NCI-H128 (cell line): ENCODE measurements at regions not wholly inside any gene's neighbourhood (a gene's known extent, or its start where the extent isn't known, plus 50 kb on each side); places are given as distances from the start of the nearest gene placed in this dataset.
A peak's percentile ranks its signal among the peaks of the same experiment; 100 is the strongest.
"Not testable (repeated sequence)": the region's sequence is repeated elsewhere in the genome, so short reads cannot be mapped to it uniquely, and the experiment has no call there.

Experiments
- DNase-seq: peaks from one replicate; lab custom pipeline; 2025; ENCODE audit not compliant: unreplicated experiment; lab: John Stamatoyannopoulos, UW

DNA sequence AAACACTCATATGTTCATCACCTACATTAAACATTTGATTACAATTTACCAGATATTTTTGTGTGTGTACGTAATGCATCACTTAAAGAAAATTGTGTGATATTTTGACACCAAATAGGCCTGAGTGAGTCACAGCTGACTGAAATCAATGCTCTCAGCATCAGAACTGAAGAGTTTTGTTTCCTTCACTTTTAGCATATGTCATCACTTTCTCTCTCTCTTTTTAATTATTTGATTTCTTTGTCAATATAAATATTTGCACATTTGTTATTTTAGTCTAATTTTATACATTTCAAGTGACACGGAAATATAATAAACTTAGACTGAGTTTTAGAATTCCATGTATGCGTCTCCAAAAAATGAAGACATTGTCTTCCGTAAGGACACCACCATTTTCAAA is 545.3 kb downstream of the PTPRC start:
- DNase-seq: no peak

DNA sequence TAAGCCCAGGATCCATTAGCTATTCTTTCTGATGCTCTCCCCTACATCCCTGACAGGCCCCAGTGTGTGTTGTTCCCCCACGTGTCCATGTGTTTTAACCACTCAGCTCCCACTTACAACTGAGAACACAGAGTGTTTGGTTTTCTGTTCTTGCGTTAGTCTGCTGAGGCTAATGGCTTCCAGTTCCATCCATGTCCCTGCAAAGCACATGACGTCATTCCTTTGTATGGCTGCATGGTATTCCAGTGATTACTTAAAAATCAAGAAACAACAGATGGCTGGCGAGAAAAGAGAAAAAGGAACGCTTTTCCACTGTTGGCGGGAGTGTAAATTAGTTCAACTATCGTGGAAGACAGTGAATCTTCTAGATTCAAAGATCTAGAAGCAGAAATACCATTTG is 556.0 kb downstream of the PTPRC start:
- DNase-seq: no peak

DNA sequence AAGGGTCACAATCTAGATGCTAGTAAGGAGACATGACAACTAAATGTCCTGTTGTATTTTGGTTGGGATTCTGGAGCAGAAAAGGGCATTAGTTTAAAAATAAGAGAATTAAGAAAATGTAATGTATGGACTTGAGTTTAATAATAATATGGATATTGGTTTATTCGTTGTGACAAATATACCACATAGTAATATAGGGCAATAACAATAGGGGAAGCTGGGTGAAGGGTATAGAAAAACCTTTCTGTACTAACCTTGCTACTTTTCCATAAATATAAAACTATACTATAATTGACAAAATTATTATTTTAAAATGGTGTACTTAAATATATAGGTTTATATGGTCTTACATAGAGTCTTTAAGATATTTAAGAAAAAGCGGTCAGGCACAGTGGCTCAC is 558.9 kb downstream of the PTPRC start:
- no peak for DNase-seq

DNA sequence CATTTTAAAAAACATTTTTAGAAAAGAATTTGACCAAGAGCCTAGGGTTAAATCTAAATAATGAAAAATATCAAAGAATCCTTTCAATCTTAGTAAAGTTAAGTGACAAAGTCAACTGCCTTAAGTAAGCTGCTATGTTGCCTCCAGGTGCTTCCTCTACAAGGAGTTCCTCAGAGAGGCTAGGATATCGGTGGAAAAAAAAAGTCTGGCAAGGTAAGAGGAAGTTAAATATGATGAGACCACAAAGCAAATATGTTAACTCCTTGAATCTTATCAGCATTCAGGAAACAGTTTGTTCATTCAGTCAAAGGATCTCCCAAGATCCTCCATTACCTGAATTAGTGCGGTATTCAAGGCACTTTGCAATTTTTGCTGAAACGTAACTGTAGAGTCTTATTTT is 563.5 kb downstream of the PTPRC start:
- DNase-seq: no peak

DNA sequence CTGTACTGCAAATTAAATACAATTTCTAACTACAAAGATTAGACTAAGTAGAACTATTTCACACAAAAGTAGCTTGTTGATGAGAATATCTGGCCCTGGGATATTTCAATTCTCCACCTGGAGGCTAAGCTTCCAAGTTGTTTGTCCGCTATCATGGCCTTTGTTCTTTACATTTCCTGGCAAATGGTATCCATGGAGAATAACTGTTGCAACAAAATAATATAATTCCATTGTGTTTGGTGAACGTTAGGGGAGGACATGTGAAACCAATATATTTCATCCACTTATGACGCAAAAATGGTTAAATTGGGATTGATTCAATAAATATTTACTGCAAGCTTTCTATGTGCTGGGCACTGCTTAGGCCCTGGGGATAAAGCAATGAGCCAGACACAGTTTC is 565.4 kb downstream of the PTPRC start:
- DNase-seq: no peak

DNA sequence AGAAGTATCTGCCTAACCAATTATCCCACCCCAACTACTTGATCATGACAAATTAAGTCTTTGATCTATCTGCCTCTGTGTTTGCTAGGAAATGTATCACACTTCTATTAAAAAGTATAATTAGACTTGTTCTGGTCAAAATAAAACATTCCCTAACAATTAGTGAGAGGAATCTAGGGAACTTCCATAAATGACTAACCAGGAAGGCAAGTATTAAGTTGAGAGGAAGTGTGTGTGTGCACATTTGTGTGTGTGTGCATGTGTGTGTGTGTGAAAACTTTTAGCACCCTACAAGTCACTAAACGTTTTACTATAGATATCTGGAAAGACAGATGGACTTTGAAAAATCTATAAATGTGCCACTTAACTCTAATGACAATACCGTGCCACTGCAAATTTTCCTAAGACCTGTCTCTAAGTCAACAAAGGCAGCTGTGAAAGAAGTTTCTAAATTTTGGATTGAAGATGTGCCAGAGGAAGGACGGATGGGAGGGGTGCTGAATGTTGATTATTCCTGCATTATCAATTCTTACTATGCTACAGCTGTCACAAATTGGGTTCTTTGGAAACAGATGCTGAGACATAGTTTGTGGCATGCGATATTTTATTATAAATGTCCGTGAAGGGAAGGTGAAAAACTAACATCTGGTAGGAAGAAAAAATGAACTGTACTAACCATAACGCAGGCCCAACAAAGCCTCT is 567.1 kb downstream of the PTPRC start:
- no peak for DNase-seq

DNA sequence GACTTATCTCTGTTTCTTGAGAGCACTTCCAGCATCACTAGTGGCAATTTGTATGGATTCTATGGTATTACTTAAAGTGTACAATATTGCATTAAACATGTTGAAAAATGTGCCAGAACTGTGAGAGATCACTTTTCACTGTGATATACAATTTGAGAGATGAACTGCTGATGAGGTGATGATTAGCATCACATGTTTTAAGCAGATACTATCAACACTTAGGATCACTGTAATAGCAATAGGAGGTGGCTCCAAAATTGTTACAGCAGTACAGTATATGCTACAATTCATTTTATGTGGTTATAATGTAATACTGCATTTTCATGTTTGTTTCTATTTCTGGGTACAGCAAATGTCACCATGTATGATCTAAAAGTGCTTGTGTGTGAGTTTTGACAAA is 570.0 kb downstream of the PTPRC start:
- DNase-seq: no peak

DNA sequence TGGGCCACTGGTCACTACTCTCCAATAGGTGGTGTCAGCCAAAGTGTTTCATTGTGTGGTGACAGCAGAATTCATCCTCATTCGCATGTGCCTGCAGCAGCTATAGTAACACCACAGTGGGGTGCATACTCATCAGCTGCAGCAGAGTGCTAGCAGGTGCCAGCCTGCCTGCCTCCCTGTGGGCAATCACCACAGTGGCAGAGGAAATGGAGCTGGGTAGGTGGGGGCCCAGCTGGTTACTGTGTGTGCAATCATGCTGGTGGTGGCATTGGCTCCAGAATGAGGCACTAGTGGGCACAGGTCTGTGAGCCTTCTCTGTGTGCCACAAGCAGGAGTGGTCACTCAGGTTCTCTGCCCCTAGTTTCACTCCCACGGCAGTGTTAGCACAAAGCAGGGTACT is 579.2 kb downstream of the PTPRC start:
- DNase-seq: peak; percentile 32

DNA sequence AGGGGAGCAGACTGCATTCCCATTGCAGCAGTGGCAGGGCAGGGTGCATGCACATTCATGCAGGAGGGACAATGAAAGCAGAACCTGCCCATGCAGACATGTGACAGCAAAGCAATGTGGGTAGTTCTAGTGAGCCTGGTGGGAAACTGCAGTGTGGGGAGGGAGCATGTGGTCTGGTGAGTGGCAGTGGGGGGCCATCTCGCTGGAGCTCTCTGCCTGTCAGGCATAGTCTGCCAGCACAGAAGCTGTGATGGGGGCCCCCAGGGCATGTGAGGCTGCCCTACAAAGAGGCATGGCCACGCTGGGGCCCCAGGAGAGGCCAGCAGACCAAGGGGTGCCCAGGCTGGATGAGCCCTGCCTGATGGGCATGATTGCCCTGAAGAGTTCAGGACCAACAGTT is 579.7 kb downstream of the PTPRC start:
- no peak for DNase-seq

DNA sequence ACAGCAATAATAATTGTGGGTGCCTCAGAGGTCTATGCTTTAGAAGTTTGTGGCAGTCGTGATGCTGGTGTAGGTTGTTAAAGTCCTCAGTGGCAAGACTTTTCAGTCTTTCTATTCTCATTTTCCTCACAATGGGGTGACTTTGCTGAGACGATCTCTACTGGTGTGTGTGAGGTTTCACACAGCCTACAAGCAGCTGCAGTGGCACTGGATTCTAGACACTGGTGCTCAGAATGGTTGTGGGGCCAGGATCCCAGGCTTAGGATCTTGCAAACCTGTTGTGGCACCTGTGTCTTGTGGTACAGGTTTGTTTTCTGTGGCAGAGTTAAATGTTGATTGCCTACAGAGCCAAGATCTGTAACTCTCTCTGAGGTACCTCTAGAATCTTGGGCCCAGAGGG is 581.2 kb downstream of the PTPRC start:
- DNase-seq: no peak

DNA sequence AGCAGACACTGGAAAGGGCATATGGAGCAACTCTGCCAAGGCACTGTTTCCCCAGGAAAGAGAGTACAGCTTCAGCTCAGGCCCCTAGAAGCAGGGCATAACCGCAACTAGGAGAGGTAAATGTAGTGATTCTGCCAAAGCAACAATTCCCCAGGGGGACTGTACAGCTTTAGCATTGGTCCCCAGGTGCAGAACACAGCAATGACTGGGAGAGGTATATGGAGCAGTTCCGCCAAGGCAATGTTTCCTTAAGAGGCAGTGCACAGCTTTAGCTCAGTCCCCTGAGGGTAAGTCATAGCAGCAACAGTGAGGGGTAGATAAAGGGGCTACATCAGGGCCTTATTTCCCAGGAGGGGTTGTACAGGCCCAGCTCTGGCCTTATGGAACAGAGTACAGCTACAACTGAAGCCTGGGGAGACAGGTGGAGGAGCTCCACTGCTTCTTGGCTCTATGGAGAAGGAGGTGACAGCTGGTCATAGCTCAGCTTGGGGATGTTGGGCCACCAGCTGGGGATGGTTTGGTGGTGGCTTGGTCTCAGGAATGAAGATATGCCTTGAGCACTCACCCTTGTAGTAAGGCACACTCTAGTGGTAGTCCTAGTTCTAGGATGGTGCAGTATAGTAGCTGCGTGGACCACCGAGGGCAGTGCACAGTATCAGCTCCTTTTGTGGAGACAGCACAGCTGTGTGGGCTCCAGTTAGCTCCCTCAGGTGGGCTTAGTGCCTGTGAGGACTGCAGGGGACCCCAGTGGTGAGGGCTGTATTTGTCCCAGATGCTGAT is 582.7 kb downstream of the PTPRC start:
- no peak for DNase-seq

DNA sequence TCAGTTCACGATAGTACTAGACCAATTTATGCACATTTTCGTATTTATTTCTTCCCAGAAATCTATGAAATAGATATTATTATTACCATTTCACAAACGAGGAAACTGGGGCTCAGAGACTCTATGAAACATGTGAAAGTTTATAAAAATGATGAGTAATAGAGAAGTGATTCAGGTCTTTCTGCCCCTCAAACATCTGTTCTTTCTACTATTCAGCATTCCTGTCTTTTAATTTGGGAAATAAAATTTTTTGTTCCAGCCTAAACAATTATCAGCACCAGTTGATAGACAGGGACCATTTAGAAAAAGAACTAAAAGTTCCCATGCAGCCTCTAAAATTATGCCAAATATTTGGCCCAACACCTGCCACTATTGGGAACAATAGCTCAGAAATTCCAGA is 585.1 kb downstream of the PTPRC start:
- DNase-seq: no peak

DNA sequence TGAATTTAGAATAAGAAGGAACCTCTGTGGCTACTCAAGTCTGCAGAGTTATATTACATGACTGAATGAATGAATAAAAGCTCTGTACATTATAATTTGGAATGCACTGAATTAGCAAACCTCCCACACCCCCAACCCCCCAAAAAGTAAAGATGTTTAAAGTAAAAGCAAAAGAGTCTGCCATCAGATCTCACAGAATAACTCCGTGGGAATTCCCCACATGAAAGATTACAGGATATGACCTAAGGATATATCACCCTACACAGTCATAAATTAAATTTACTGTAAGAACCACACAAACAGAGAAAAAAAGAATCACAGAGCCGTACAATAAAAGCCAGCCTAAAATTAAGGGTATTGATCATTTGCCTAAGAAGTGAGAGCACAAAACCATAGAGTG is 587.3 kb downstream of the PTPRC start:
- DNase-seq: no peak

DNA sequence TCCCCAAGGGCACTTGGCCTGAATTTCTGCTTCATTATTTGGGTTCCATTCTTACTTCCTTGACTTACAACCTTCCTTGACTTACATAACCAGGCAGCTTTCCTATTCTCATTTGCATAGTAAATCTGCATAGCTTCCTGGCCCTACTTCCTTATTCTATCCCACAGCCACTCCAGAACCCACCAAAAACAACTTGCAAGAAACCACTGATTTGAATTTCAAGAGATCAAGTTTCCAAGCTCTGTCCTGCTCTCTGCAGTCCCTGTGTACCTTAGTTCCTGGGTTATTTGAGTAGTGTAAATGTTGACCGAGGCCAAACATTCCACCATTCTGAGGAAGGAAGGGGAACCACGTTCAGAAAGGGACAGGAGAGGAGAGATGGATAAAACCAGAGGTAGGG is 603.3 kb downstream of the PTPRC start:
- no peak for DNase-seq

DNA sequence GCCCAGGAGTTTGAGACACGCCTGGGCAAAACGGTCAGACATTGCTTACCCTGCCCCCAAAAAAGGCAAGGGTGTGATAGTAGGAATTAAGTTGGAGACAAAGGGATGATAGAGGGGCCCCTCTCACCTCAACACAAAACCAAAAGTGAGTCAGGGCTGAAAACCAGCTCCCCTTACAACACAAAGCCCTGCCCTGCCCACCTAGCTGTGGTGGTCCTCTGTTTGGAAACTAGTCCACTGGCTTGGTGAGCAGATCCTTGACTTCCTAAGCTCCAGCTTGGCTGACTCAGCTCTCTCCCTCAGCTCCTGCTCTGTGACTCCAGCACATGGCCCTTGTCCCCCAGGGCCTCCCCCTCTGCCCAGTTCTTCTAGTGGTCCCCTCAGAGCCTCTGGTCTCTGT is 603.8 kb downstream of the PTPRC start:
- DNase-seq: no peak

DNA sequence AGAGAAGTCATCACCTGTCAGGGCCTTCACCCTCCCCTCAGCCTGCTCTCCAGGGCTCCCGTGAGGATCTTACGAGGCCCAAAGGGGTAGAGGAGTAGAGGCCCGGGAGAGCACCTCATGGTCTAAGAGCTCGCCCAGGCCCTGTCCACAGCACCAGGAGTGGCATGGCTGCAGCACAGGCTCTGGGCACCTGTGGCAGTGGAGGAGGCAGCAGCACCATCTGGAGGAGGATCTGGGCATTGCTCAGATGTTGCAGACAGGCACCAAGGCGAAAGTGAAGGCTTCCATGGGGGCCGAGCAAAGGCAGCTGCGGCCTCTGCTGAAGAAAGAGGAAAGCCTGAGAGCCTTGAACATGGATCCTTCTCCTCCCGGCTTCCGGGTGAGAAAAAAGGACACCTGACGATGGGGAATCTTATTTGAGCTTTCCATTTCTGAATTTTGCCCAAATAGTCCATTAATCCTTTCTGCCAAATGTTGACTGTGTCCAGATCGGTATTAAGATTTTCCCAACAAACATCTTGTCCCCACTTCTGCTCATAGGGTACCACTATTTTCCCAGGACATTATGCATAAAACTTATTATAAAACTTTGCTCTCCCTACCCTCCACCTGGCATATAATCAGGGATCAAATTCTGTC is 604.7 kb downstream of the PTPRC start:
- DNase-seq: no peak

DNA sequence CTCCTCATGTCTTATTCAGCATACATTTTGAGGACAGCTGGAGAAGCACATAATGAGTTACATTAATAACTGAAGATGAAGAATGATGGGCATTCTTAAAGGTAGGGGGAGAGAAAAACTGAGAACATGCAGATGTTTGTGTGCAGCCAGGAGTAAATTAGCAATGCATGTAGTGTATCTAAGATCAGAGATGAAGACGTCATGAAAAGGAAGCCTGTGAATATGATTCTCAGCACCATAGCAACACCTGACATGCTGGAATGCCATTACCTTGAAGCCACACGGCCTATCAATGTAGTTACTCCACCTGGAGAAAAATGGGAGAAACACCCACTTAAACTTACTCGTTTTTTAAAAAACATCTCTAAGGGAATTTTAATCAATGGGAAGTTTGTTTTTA is 607.1 kb downstream of the PTPRC start:
- DNase-seq: no peak

DNA sequence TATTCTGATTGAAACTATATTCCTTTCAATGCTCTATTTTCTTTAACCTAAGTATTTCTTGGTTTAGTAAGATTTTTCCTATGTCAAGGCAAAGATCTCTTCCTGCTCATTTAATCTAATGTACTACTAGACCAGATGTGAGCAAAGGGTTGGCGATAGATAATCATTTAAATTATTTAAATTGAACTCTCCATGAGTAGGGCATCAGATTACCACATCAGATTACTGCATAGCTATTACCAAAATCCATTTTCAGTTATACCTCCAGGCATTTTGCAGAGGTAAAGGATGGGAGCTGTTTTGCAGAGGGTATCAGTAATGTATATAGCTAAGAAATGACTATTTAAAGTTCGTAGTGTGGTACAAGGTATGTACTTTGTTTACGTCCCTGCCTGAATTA is 607.9 kb downstream of the PTPRC start:
- DNase-seq: no peak

DNA sequence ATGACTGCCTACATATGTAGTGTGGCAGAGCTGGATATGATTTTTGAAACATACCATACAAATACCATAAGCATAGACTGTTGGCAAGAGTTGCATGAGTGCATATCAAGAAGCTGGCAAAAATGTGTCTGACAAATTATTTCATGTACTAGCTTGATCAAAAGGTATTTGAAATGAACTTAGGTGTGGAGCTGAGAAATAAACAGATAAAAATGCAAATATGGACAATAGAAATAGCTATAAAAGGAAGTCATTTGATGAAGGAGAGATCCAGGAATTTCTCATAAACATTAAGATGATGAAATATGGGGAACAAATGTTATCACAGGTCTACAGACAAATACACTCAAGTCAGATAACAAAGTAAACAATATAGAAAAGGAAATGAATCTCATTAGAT is 609.1 kb downstream of the PTPRC start:
- no peak for DNase-seq

DNA sequence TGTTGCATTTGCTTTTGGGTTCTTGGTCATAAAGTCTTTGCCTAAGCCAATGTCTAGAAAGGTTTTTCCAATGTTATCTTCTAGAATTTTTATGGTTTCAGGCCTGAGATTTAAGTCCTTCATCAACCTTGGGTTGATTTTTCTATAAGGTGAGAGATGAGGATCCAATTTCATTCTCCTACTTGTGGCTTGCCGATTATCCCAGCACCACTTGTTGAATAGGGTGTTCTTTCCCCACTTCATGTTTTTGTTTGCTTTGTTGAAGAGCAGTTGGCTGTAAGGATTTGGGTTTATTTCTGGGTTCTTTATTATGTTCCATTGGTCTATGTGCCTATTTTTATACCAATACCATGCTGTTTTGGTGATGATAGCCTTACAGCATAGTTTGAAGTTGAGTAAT is 615.2 kb downstream of the PTPRC start:
- not testable (repeated sequence) for DNase-seq

DNA sequence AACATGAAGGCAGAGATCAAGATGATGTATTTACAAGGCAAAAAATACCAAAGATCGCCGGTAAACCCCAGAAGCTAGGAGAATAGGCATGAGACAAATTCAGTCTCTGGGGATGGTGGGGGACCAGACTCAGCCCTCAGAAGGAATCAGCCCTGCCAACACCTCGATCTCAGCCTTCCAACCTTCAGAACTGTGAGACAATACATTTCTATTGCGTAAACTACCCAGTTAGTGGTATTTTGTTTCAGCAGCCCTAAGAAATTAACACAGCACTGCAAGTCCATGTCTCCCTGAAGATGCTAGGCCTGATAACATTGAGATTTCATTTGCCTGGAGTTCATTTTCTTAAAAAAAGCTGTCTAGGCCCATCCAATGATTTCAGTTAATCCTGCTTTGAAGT is 622.5 kb downstream of the PTPRC start:
- no peak for DNase-seq

DNA sequence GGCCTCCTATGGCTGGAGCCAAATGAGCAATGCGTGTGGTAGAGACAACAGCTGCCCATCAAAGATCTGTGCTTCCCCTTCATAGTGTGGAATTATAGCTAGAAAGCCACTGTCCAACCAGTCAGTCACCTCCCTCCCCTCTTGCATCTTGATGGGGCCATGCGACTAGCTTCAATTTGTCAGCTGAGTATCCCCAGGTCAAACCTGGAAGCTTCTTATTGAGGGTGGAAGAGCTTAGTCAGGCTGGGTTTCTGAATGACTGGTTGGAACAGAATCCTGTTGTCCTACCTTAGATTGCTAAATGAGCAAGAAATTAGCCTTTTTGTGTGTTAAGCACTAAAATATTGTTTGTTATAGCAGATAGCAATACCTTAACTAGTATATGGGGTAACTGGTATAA is 625.4 kb downstream of the PTPRC start:
- no peak for DNase-seq
